Skeletal muscle cell (primary cell): ENCODE measurements at regions not wholly inside any gene's neighbourhood (a gene's known extent, or its start where the extent isn't known, plus 50 kb on each side); places are given as distances from the start of the nearest gene placed in this dataset.

Experiments used
- DNase-seq: peaks from one replicate; pipeline ENCODE4 v3.0.0-alpha.2; 2010; ENCODE audit warnings: low read depth
- H3K4me3 ChIP-seq: 2 replicates; pipeline ENCODE4 v1.5.1; 2011; ENCODE audit warnings: low read depth, mild to moderate bottlenecking, control low read depth, low read length, moderate library complexity

DNA sequence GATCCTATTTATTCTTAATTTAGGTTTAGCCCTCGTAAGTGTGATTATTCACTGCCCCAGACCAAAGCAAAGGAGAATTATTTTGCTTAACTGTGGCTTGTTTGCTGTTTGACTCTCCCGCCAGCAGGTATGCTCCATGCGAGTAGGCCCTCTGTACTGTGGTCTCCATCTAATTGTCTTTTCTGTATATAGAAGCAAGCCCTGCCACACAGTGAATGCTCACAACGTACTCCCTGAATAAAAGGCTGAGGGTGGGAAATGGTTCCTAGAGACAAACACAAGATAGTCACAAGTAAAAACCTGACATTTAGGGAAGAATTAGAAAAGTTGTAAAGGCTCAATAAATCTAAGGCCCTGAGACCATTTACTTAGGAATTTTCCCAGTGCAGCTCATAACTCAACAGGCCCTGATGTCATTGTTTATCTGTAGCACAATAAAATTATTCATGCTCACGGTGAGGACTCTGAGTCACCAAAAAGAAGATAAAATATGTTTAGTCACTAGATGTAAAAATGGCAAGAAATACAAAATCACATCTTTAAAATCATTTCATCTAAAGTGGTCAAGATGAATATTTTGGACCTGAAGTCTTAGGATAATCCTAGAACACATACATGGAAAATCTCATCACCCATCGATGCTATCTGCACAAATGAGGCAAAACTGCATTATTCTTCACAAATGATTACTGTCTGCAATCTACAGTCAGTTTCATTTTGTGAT is 473.2 kb downstream of the ENC1 start:
- DNase-seq: peak; percentile 57
- no peak overlapping the region for H3K4me3 ChIP-seq

DNA sequence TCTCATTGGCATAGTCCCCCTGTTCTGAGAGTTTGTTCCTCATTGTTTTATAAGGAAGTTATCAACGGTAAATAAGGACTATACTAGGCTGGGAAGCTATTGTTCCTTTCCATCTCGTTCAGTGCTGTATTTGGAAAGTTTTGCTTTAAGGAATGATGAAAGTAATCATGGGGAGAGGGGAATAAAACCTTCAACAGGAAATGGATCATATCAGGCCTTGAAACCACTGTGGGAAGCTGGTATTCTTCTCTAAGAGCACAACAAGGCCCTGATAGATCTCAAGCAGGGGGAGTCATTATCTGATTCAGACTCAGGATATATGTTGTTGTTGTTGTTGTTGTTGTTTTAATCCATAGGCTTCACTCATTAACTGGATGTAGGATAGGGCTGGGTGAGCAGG is 474.5 kb downstream of the ENC1 start:
- no peak for DNase-seq
- H3K4me3 ChIP-seq: no peak overlapping the region

DNA sequence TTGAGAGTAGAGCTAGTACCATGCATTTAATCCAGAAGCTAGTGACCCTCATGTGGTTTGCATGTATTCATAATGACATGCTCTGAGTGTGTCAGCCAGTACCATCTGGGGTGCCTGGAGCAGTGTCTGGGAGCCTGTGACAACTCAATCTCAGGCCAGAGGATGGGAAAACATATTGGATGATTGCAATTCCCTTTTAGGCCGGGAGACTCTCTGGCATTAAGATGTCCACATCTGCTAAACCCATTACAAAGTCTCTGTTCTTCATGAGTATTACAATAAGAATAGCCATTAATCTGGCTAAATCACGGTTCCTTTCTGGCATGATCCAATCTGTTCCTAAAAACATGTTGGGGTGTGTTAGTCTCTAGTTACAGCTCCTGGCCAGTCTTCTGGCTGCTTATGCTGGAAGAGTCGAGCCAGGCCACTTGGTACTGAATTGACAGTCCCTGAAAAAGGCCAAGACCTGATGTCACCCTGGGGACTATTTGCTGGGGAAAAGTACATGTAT is 475.7 kb downstream of the ENC1 start:
- no peak overlapping the region for H3K4me3 ChIP-seq
- no peak for DNase-seq

DNA sequence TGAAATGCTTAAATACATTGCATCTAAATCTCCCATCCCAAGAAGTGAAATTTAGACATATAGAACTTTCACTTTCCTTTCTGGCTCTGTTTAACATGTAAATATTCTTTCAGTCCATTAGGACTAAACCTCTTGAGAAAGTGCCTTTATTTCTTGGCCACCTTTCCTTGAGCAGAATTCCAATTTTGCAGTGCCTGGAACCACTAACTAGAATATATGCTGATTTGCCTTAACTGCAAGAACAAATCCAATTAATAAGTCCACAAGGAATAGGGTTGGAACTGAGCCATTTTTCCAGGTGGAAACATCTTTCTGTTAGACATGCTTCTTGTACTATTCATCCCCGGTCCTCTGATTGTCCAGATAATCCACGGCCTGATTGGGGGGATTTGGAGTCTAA is 478.0 kb downstream of the ENC1 start:
- H3K4me3 ChIP-seq: no peak overlapping the region
- DNase-seq: no peak

DNA sequence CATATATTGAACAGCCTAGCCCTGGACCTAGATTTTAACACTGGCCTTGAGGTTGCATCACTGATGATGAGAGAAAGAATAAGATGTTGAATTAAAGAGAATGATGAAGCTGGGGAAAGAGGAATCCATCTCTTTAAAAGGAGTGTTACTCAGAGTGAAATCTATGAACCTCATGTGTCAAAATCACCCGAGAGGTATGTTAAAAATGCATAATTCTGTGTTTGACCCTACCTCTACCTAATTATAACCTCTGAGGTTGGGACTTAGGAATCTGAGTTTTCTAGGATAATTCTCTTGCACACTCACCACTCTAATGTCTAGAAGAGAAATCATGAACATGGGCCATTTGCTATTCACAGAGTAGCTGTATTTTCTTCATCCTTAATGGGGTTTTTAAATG is 479.4 kb downstream of the ENC1 start:
- no peak for DNase-seq

DNA sequence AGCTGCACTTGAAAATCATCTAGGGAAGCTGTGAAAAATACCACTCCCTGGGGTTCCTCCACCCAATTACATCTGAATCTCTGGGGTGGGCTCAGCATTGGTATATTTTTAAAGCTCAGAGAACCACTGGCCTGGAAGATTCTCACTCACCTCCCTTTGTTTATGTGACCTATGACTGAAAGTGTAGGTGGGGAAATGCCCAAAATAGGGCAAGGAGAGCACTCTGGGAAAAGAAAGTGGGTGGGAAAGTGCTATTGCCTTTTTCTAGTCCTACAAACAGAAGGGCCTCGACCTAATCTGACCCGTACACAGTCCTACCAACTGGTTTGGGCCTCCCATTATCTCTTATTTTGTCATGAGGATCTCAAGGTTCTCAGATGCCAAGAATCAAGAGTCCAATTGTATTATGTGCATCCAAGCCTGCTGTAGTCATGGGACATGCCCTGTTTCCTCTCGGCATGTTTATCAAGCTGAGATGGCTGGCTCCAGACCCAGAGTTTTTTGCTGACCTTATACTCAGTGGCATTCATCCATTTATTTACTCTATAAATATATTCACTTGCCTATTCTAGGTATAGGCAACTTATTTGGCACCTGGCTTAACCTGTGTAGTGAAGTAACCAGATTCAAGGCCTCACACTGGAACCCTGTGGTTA is 483.7 kb downstream of the ENC1 start:
- DNase-seq: no peak
- no peak overlapping the region for H3K4me3 ChIP-seq

More for the DNA sequence above, 479.4 kb downstream of the ENC1 start:
- H3K4me3 ChIP-seq: no peak overlapping the region

DNA sequence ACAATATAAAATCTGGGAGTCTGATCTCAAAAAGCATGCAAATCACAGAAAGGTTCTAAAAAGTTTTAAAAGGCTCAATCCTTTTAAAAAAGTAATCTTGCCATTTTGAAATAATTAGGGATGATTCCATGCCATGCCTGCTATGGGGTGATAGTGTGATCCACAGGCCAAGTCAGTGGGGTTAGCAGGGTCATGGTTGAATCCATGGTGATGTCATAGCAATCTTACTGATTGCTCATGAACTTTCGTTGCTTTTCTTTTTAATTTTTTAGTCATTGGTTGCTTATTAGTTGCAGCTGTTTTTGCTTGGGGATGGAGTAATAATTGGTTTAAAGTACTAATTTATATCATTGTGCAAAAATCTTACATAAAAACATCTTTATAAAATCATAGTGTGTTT is 485.0 kb downstream of the ENC1 start:
- no peak for DNase-seq
- no peak overlapping the region for H3K4me3 ChIP-seq

DNA sequence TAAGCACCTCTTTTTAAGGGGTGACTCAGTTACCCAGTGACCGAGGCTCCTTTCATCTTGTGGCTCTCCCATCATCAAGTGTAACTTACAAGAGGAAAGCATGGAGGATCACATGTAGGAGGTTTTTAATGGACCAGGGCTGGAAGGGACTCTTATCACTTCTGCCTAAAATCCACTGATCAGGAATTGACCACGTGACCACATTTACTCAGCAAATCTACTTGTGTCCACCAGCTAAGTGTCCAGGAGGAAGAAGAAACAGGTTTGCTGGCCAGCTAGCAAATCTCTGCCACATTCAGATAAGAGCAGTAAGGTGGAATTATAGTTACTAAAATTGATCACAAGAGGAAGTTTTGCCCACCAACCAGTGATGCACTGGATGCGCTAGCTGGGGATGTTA is 486.0 kb downstream of the ENC1 start:
- DNase-seq: no peak
- H3K4me3 ChIP-seq: no peak overlapping the region

DNA sequence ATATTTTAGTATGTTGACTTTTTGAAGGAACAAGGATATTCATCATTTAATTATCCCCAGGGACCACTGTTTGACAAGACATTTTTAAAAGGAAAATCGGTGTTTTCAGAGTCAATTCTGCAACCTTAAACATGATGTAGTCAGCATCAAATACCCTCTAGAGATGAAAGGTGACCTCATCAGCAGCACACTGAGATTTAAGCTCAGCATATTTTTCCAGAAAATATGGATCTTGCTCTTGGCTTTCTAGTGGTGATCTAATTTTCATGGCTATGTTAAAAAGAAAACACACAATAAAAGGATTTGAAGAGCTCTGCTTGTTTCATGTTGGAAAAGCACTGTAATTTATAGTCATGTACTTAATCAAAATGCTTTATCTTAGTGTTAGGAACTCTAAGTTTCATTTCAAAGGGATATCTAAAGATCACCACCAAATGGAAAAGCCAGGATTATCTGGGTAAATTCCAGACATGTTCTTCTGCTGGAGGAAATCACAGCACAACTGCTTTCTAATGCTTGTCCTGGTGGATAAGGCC is 487.2 kb downstream of the ENC1 start:
- H3K4me3 ChIP-seq: no peak overlapping the region
- no peak for DNase-seq

DNA sequence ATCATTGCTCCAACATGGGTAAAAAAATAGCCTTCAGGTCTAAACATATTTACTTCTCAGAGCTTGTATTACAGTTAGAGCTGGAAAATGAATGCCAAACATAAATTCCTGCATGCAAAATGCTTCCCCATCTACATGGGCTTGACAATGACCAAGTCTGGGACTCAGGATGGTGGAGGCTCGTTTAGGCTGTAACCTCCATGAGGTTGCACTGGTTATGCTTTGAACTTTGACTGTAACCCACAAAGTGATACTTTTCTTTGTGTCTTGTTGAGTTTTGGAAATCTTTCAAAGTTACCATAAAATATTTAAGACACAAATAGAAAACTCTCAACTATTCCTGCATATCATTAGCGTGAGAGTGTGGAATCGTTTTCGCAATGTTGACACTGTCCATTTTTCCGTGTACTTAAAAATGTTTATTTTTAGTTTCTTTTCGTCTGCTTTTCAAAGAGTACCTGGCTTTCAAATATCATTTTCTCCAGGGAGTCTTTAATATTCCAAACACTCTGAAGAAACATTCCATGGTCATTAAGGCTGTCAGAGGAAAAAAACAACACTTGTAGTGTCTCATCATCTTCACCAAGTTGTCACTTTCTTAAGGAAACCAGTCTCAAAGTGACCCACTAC is 487.8 kb downstream of the ENC1 start:
- DNase-seq: no peak
- no peak overlapping the region for H3K4me3 ChIP-seq

DNA sequence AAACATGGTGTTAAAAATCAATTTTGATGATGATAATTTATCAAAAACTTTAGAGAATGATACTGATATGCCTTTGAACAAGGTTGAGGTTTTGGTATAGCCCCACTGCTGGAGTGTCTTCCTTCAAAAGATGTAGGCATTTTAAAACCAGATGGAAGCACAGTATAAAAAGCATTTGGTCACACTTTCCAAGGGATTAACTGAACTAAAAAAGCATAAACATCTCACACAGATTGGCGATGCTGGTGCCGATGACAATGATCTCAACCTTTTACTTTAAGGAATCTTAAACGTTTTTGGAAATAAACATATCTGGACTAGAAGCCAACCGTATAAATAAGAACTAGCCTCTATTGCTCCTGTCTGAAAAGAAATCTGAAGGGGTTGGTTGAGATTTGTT is 488.4 kb downstream of the ENC1 start:
- DNase-seq: no peak
- H3K4me3 ChIP-seq: no peak overlapping the region

DNA sequence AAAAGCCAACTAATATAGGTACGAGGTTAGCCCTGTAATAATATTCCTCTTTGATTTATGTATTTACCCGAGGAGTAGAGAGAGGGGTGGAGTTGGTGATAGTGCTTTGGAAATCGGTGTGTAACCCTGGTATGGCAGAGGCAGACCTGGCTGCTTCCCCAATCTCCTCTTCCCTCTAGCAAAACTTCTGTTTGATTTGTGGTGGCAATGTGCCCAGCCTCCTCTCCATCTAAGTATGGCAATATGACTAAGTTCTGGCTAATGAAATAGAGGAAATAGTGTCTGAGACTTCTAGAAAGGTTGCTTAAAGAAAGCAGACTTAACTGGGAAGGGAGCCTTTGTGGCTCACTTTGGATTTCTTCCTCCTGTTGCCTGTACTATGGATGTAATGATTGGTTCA is 491.1 kb downstream of the ENC1 start:
- DNase-seq: peak; percentile 46
- H3K4me3 ChIP-seq: no peak overlapping the region

DNA sequence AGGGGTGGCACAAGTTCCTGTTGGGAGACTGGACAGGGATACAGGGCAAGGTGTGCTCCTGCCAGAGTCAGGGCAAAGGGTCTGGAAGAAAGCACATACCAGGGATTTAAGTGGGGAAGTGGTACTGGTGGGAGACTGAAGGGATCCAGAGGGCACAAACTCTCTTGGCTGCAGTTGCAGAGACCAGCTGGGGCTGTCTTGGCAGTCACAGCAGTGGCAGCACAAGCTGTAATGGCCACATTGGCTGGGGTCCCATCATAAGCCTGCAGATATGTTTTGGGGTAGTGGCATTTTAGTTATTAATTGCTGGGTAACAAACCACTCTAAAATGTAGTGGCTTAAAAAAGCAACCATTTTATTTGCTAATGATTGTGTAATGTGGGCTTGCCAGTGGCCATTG is 492.2 kb downstream of the ENC1 start:
- no peak for DNase-seq
- H3K4me3 ChIP-seq: no peak overlapping the region

DNA sequence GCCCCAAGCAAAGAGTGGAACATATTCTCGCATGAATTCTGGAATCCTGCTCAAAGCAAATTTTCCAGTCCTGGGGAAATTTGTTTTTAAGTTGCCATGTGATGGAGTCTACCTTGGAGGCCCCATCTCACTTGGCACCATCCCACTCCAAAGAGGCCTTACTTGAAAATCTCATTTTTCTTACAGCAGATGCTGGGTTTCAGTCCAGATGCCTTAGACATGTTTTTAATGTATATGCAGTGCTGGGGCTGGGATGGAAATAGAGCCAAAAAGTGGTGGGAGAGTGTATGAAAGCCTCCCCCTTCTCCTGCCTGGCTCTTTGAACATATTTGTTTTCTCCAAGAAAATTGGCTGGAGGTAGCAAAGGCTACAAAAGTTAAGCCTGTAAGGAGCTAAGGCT is 493.7 kb downstream of the ENC1 start:
- no peak for DNase-seq
- H3K4me3 ChIP-seq: no peak overlapping the region

DNA sequence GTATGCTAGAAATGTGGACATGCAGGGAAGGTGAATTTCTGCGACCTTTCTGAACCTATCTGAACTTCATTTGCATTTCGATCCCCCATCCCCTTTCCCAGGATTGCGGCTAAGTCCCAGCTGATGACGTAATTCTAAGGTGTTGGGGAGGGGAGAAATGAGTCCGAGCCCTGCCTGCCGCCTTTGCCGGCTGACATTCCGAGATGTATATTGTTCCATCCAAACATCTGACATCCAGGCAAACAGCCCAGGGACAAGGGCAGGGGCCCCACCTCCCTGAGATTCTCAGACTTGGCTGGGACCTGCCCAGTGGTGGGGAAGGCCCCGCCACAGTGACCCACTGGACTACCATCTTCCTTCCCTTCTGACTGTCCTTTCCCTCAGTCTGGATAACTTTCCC is 494.6 kb downstream of the ENC1 start:
- H3K4me3 ChIP-seq: no peak overlapping the region
- no peak for DNase-seq

DNA sequence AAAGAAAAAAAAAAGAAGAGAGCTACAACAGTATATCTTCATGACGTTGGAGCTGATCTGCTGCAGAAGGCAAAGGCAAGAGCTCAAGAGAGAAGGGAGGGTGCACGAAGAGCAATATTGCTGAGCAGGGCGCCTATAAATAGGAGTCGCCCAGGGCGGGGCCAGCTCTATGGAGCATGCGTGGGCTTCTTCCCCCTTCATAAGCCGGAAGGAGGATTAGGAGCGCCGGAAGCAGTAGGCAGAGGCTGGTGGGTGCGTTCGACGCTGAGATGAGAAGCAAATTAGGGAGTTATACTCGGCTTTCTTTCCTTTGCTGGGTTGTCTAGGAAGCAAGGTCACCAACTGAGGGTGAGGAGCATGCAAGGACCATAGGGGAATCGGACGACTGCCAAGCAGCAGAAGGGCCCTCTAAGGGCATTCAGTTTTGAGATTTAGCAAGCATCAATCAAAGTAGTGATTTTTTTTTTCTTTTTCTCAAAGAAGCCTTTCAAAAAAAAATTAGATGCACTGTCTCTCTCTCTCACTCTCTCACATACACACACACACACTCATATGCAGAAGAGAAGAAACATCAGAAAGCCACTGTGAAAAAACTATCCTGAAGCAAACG is 496.7 kb downstream of the ENC1 start:
- no peak for DNase-seq

DNA sequence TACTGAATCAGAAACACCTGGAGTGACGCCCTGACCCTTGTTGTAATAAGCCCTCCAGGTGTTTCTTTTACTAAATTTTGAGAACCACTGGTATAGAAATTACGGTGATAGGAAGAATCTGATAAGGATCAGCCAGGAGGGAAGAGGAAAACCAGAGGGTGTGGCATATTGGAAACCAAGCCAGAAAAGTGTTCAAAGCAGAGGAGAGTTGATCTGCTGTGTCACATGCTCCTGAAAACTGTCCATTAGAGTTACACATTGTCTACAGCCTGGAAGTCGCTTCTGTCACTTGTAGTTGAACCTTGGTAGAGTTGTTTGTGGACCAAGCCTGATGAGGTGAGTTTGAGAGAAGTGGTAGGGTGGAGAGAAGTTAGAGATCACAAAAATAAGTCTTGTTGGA is 497.4 kb downstream of the ENC1 start:
- DNase-seq: no peak
- no peak overlapping the region for H3K4me3 ChIP-seq

More for the DNA sequence above, 496.7 kb downstream of the ENC1 start:
- H3K4me3 ChIP-seq: no peak overlapping the region

DNA sequence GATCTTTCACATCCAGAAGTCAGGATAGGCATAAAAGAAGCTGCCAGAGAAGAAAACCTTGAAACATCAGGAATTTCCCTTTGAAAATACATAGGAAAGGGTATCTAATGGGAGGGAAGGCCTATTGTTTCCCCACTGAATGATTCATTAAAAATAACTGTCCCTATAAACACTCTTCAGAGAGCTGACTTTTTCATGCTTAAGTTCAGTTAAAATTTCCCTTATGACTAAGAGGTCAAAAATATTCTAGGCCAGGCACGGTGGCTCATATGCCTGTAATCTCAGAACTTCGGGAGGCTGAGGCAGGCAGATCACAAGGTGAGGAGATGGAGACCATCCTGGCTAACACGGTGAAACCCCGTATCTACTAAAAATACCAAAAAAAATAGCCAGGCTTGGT is 499.5 kb downstream of the ENC1 start:
- DNase-seq: peak; percentile 28

DNA sequence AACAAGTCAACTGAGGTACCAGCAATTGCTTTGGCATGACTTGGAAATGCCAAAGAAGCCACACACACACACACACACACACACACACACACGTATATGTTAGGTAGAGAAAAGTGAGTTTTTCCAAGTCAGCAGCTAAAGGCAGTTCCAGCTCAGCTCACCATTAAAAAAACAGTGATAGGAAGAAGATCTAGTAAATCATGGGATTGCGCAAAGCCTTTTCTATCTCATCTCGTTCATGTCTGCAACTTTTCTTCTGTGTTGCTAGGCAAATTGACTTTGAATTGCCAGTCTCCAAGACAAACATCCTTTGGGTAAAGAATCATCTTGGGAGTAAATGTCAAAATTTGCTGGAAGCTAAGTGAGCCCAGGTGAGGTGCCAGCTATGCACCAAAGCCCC is 500.1 kb downstream of the ENC1 start:
- DNase-seq: no peak
- no peak overlapping the region for H3K4me3 ChIP-seq

More for the DNA sequence above, 499.5 kb downstream of the ENC1 start:
- no peak overlapping the region for H3K4me3 ChIP-seq

DNA sequence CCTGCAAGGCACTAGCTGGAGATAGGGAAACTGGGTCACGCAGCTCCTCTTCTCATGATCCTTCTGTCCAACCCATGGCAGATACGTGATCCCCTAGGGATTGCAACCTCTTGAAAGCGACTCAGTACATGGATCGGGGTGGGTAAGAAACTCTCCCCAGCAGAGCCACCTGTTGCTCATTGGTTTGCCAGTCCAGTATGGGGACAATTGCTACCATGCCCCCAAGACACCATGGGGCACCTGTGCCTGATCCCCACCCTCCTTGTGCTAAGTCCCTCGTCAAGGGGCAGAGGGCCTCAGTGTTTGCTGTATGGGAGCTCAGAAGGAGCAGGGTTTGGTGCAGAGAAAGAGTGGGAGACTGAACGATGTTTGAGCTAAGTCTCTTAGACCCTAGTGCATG is 500.9 kb downstream of the ENC1 start:
- DNase-seq: no peak
- no peak overlapping the region for H3K4me3 ChIP-seq
